Uterus (tissue), 2 donors: ENCODE measurements at regions not wholly inside any gene's neighbourhood (a gene's known extent, or its start where the extent isn't known, plus 50 kb on each side); places are given as distances from the start of the nearest gene placed in this dataset.

Experiments used
- POLR2A ChIP-seq, 2 donors: fragments of 450-650 bp; IDR thresholded peaks; one replicate each; pipeline ENCODE4 v1.6.1; 2016; ENCODE audit warnings: antibody characterized with exemption in 2 of 2, mild to moderate bottlenecking in 1 of 2, moderate library complexity in 1 of 2
- TF ChIP-seq, protein P1 (sequence below), 4 experiments: fragments of 200-600 bp in 2 of 4; fragments of 450-650 bp in 2 of 4; sonication (generic) in 2 of 4; IDR thresholded peaks; one replicate each; pipeline ENCODE4 v1.5.1; 2016 to 2019; ENCODE audit warnings: antibody characterized with exemption in 4 of 4, mild to moderate bottlenecking in 2 of 4, moderate library complexity in 1 of 4

DNA sequence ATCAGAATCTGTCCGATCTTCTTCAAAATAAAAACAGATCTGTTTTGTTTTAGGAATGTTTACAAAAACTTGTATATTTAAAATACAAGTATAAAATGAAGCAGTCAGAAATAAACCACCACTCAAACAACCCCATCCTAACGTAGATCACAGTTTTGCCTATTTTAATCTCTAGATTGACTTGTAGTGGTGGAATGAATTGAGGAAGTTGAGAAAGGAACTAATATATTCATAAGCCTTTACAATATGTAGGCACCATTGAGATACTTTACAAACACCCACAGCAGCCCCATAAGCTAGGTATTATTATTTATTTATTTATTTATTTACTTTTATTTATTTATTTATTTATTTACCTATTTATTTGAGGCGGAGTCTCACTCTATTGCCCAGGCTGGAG, 52.3 kb upstream of the KLF3 start:
- TF ChIP-seq, protein P1, sequence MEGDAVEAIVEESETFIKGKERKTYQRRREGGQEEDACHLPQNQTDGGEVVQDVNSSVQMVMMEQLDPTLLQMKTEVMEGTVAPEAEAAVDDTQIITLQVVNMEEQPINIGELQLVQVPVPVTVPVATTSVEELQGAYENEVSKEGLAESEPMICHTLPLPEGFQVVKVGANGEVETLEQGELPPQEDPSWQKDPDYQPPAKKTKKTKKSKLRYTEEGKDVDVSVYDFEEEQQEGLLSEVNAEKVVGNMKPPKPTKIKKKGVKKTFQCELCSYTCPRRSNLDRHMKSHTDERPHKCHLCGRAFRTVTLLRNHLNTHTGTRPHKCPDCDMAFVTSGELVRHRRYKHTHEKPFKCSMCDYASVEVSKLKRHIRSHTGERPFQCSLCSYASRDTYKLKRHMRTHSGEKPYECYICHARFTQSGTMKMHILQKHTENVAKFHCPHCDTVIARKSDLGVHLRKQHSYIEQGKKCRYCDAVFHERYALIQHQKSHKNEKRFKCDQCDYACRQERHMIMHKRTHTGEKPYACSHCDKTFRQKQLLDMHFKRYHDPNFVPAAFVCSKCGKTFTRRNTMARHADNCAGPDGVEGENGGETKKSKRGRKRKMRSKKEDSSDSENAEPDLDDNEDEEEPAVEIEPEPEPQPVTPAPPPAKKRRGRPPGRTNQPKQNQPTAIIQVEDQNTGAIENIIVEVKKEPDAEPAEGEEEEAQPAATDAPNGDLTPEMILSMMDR (IDR thresholded peaks at IDR 0.05): no peak
- TF ChIP-seq POLR2A (IDR thresholded peaks at IDR 0.05): no peak
